OCI-LY7 (cell line): ENCODE measurements at regions not wholly inside any gene's neighbourhood (a gene's known extent, or its start where the extent isn't known, plus 50 kb on each side); places are given as distances from the start of the nearest gene placed in this dataset.

ENCODE experiments used
- BruUV-seq: library from RNA; stranded (reverse); fragments of 400-500 nt; replicated peaks from 2 replicates; lab custom pipeline; 2021; lab: Mats Ljungman, UMichigan
- CTCF ChIA-PET: fragments of 300-600 bp; sonication (Branson Sonifier 250); formaldehyde crosslinking; loops from one replicate; lab custom pipeline; 2022; ENCODE audit warnings: antibody characterized with exemption; ENCODE audit not compliant: unreplicated experiment; lab: Charles Lee
- POLR2A ChIA-PET: fragments of 300-600 bp; sonication (Branson Sonifier 250); formaldehyde crosslinking; loops from one replicate; lab custom pipeline; 2022; ENCODE audit warnings: antibody characterized with exemption; lab: Charles Lee
- DNase-seq: peaks from one replicate; pipeline ENCODE4 v3.0.0-alpha.2; 2015; ENCODE audit warnings: low spot score
- H2AFZ ChIP-seq: fragments of 200-600 bp; sonication (generic), shearing (Covaris generic); 2 replicates; pipeline ENCODE4 v1.6.1; 2014; ENCODE audit warnings: mild to moderate bottlenecking, antibody characterized with exemption, low read length, moderate library complexity
- H3K27ac ChIP-seq: fragments of 200-600 bp; sonication (generic); 2 replicates; pipeline ENCODE4 v1.5.1; 2014; ENCODE audit warnings: mixed run types, low read depth, mild to moderate bottlenecking, moderate library complexity, low read length, inconsistent platforms; ENCODE audit not compliant: poor library complexity, severe bottlenecking
- H3K36me3 ChIP-seq: fragments of 200-600 bp; sonication (generic); 2 replicates; pipeline ENCODE4 v1.6.1; 2014; ENCODE audit warnings: mild to moderate bottlenecking, antibody characterized with exemption, low read length, moderate library complexity, mixed read lengths; ENCODE audit not compliant: insufficient read depth
- H3K4me1 ChIP-seq: fragments of 200-600 bp; sonication (generic); 2 replicates; pipeline ENCODE4 v1.5.1; 2014; ENCODE audit warnings: mild to moderate bottlenecking, low read length; ENCODE audit not compliant: insufficient read depth, poor library complexity, severe bottlenecking
- H3K4me2 ChIP-seq: fragments of 200-600 bp; sonication (generic); 2 replicates; pipeline ENCODE4 v1.6.1; 2014; ENCODE audit warnings: mild to moderate bottlenecking, low read length
- H3K4me3 ChIP-seq: fragments of 200-600 bp; sonication (generic); 2 replicates; pipeline ENCODE4 v1.5.1; 2014; ENCODE audit warnings: mild to moderate bottlenecking, low read depth, low read length; ENCODE audit not compliant: poor library complexity, severe bottlenecking
- H3K79me2 ChIP-seq: fragments of 200-600 bp; sonication (generic); 2 replicates; pipeline ENCODE4 v1.6.1; 2016; ENCODE audit warnings: low read depth, mild to moderate bottlenecking, low read length, moderate library complexity, mixed read lengths; ENCODE audit not compliant: insufficient read depth
- H3K9me2 ChIP-seq: fragments of 200-600 bp; sonication (generic); 2 replicates; pipeline ENCODE4 v1.6.1; 2016; ENCODE audit warnings: mild to moderate bottlenecking, low read length, mixed read lengths; ENCODE audit not compliant: insufficient read depth
- H3K9me3 ChIP-seq: fragments of 200-600 bp; sonication (generic); 2 replicates; pipeline ENCODE4 v1.6.1; 2014; ENCODE audit warnings: mild to moderate bottlenecking, mixed run types, low read length, mixed read lengths
- H4K20me1 ChIP-seq: fragments of 200-600 bp; sonication (generic); 2 replicates; pipeline ENCODE4 v1.6.1; 2014; ENCODE audit warnings: mild to moderate bottlenecking, antibody characterized with exemption, low read length, moderate library complexity, mixed read lengths; ENCODE audit not compliant: insufficient read depth
- CTCF ChIP-seq: fragments of 200-600 bp; sonication (generic); conservative IDR thresholded peaks from 2 replicates; pipeline ENCODE4 v1.5.1; 2014; ENCODE audit warnings: mild to moderate bottlenecking, antibody characterized with exemption, low read length, moderate library complexity, mixed read lengths
- EZH2phosphoT487 ChIP-seq: fragments of 200-600 bp; sonication (generic); IDR thresholded peaks from 2 replicates; pipeline ENCODE4 v1.6.1; 2018; ENCODE audit warnings: low read depth, borderline replicate concordance, mild to moderate bottlenecking, mixed run types, antibody characterized with exemption, low read length, moderate library complexity, mixed read lengths
- intact Hi-C: fragments of 100-400 bp; cut with micrococcal nuclease; formaldehyde crosslinking; loops from one replicate; pipeline ENCODE4 v1.10.0; 2022; ENCODE audit not compliant: unreplicated experiment

DNA sequence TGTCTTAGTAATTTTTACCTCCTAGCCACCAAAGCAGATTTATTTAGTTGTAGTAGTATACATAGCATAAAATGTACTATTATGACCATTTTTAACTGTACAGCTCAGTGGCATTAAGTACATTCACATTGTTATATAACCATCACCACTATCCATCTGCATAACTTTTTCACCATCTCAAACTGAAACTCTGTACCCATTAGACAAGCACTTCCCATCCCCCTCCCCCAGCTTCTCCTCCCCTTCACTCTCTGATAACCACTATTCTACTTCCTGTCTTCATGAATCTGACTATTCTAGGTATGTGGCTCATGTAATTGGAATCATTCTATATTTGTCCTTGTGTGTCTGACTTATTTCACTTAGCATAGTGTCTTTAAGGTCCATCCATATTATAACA, 71.9 kb downstream of the MRPL32 start:
- H3K4me2 ChIP-seq, result peak overlapping the region; percentile 24; the same call in 1 of the 2 replicates
- TF ChIP-seq CTCF, result no peak
- TF ChIP-seq EZH2phosphoT487, result no peak
- H4K20me1 ChIP-seq, result no peaks in the 10 kb centered on the region
- H3K4me1 ChIP-seq, result peaks cover 9% of the 10 kb centered on the region
- no peaks in the 10 kb centered on the region for H3K79me2 ChIP-seq
- ChIA-PET CTCF (interaction anchor here (0.6 kb wide), 1 partner anchor 9 kb away, joined by 3 read pairs; no protein-coding TSS in a partner anchor), POLR2A (interaction anchor here (0.5 to 1.5 kb wide), 3 partner anchors 8 to 95 kb away, joined by 3 to 6 read pairs (median 4); no protein-coding TSS in a partner anchor)
- peak; percentile 62 for DNase-seq
- no TSS peak for BruUV-seq
- H3K36me3 ChIP-seq, result no peaks in the 10 kb centered on the region
- H3K9me3 ChIP-seq, result no peaks in the 10 kb centered on the region
- H3K9me2 ChIP-seq, result no peaks in the 10 kb centered on the region
- H2AFZ ChIP-seq, result peak overlapping the region; percentile 52; the same call in 1 of the 2 replicates
- H3K4me3 ChIP-seq, result no peak overlapping the region
- no peak overlapping the region for H3K27ac ChIP-seq
- intact Hi-C loops, result no loop called here

- Histone ChIP-seq H4K20me1 (no peaks in the 10 kb centered on the region), H3K4me3 (no peak overlapping the region), H3K79me2 (no peaks in the 10 kb centered on the region), H3K4me2 (no peak overlapping the region), H3K9me2 (no peaks in the 10 kb centered on the region), H2AFZ (no peak overlapping the region), H3K27ac (no peak overlapping the region), H3K4me1 (peaks cover 9% of the 10 kb centered on the region), H3K9me3 (no peaks in the 10 kb centered on the region), H3K36me3 (no peaks in the 10 kb centered on the region)
- TF ChIP-seq EZH2phosphoT487, result no peak
- DNase-seq, result no peak
- CTCF ChIA-PET, result no interaction called here
- intact Hi-C loops, result no loop called here
- POLR2A ChIA-PET, result interaction anchor here (1.0 kb wide), 1 partner anchor 38 kb away, joined by 3 read pairs; no protein-coding TSS in a partner anchor
- no TSS peak for BruUV-seq
Measured at GRCh38 chr7:43006008-43006407, 73.8 kb downstream of the MRPL32 start.

- H3K27ac ChIP-seq, result no peak overlapping the region
- H4K20me1 ChIP-seq, result no peaks in the 10 kb centered on the region
- TF ChIP-seq EZH2phosphoT487 (no peak), CTCF (no peak)
- H3K9me2 ChIP-seq, result no peaks in the 10 kb centered on the region
- POLR2A ChIA-PET, result interaction anchor here (0.6 kb wide), 1 partner anchor 68 kb away, joined by 3 read pairs; no protein-coding TSS in a partner anchor
- H3K9me3 ChIP-seq, result no peaks in the 10 kb centered on the region
- H3K4me1 ChIP-seq, result peaks cover 10% of the 10 kb centered on the region
- no peak overlapping the region for H3K4me2 ChIP-seq
- CTCF ChIA-PET, result interaction anchor here (0.7 kb wide), 1 partner anchor 44 kb away, joined by 4 read pairs; no protein-coding TSS in a partner anchor
- no TSS peak for BruUV-seq
- H3K36me3 ChIP-seq, result no peaks in the 10 kb centered on the region
- intact Hi-C loops, result no loop called here
- H2AFZ ChIP-seq, result no peak overlapping the region
- H3K79me2 ChIP-seq, result no peaks in the 10 kb centered on the region
- no peak overlapping the region for H3K4me3 ChIP-seq
- no peak for DNase-seq
Measured at GRCh38 chr7:43010061-43010460, 77.9 kb downstream of the MRPL32 start.
